ENCODE measurements at regions not wholly inside any gene's neighbourhood (a gene's known extent, or its start where the extent isn't known, plus 50 kb on each side); places are given as distances from the start of the nearest gene placed in this dataset.

GRCh38 chr13:65613004-65613403 lies 1617.1 kb downstream of the PCDH9 start:
- intact Hi-C loops (cut with micrococcal nuclease; ENCODE audit: unreplicated experiment): no loop called here
- in situ Hi-C loops (cut with MboI): no loop called here
- no peak for DNase-seq (ENCODE audit: low read depth, low spot score)
- no peak for FAIRE-seq
- 0% methylated on average over 2 of the region's 2 CpGs for WGBS (ENCODE audit: insufficient coverage, insufficient replicate concordance, low lambda C conversion rate, missing lambda C conversion rate)
- H4K20me1 ChIP-seq (ENCODE audit: control insufficient read depth, insufficient read depth): no peaks in the 10 kb centered on the region
- H3K36me3 ChIP-seq (ENCODE audit: control insufficient read depth in 2 of 2, insufficient read depth in 2 of 2, low read length in 1 of 2): no peaks in the 10 kb centered on the region
- no peak overlapping the region for H3K4me3 ChIP-seq
- ChIA-PET SMC1A (ENCODE audit: uncharacterized antibody, unreplicated experiment) (interaction anchor here (1.1 to 1.3 kb wide), 2 partner anchors 8 to 17 kb away, joined by 3 to 4 read pairs; no protein-coding TSS in a partner anchor), CTCF (interaction anchor here (0.6 kb wide), 1 partner anchor 29 kb away, joined by 3 read pairs; no protein-coding TSS in a partner anchor), RAD21 (ENCODE audit: unreplicated experiment) (no interaction called here), POLR2A (no interaction called here)
- H2AFZ ChIP-seq (ENCODE audit: control insufficient read depth, low read depth, low read length): no peak overlapping the region
- no peaks in the 10 kb centered on the region for H3K9me3 ChIP-seq (replicated peaks; ENCODE audit: control insufficient read depth, insufficient read depth, low read length)
- no peak overlapping the region for H3K27ac ChIP-seq (ENCODE audit: control insufficient read depth, insufficient read depth)
- H3K9ac ChIP-seq (ENCODE audit: control insufficient read depth, insufficient read depth, low read length): no peak overlapping the region
- ATAC-seq: no peak
- H3K27me3 ChIP-seq (replicated peaks in 1 of 2; ENCODE audit: control insufficient read depth in 2 of 2, insufficient read depth in 2 of 2, low read length in 1 of 2): no peaks in the 10 kb centered on the region
- no peaks in the 10 kb centered on the region for H3K4me1 ChIP-seq (ENCODE audit: control insufficient read depth, insufficient read depth, low read length)
- no peak for TF ChIP-seq MTA2 (IDR thresholded peaks at IDR 0.05; ENCODE audit: low read depth)
- TF ChIP-seq CTCF (IDR thresholded peaks at IDR 0.05 in 2 of 3, conservative IDR thresholded peaks at IDR 0.05 in 1 of 3; ENCODE audit: control insufficient read depth in 2 of 3, extremely low read depth in 1 of 3, insufficient read depth in 1 of 3, low read depth in 3 of 3, low read length in 3 of 3): peak in 2 of 3 experiments; percentile 12 to 29; a peak in 2 of 6 replicates
- BruUV-seq (replicated peaks): no TSS peak
- no peak overlapping the region for H3K4me2 ChIP-seq (ENCODE audit: control insufficient read depth, insufficient read depth)
- no peaks in the 10 kb centered on the region for H3K79me2 ChIP-seq (ENCODE audit: control insufficient read depth, insufficient read depth, low read length)

- Histone ChIP-seq H3K4me2 (ENCODE audit: control insufficient read depth, insufficient read depth) (no peak overlapping the region), H3K27me3 (replicated peaks in 1 of 2; ENCODE audit: control insufficient read depth in 2 of 2, insufficient read depth in 2 of 2, low read length in 1 of 2) (no peaks in the 10 kb centered on the region), H3K27ac (ENCODE audit: control insufficient read depth, insufficient read depth) (no peak overlapping the region), H3K9me3 (replicated peaks; ENCODE audit: control insufficient read depth, insufficient read depth, low read length) (no peaks in the 10 kb centered on the region), H3K4me1 (ENCODE audit: control insufficient read depth, insufficient read depth, low read length) (no peaks in the 10 kb centered on the region), H3K36me3 (ENCODE audit: control insufficient read depth in 2 of 2, insufficient read depth in 2 of 2, low read length in 1 of 2) (no peaks in the 10 kb centered on the region), H2AFZ (ENCODE audit: control insufficient read depth, low read depth, low read length) (no peak overlapping the region), H3K9ac (ENCODE audit: control insufficient read depth, insufficient read depth, low read length) (no peak overlapping the region), H3K79me2 (ENCODE audit: control insufficient read depth, insufficient read depth, low read length) (no peaks in the 10 kb centered on the region), H3K4me3 (no peak overlapping the region), H4K20me1 (ENCODE audit: control insufficient read depth, insufficient read depth) (no peaks in the 10 kb centered on the region)
- intact Hi-C loops (cut with micrococcal nuclease; ENCODE audit: unreplicated experiment): no loop called here
- in situ Hi-C loops (cut with MboI): no loop called here
- CTCF ChIA-PET: no interaction called here
- RAD21 ChIA-PET (ENCODE audit: unreplicated experiment): no interaction called here
- DNase-seq (ENCODE audit: low read depth, low spot score) (no peak), FAIRE-seq (no peak), ATAC-seq (no peak)
- 63% methylated on average over 2 of the region's 2 CpGs for WGBS (ENCODE audit: insufficient coverage, insufficient replicate concordance, low lambda C conversion rate, missing lambda C conversion rate)
- SMC1A ChIA-PET (ENCODE audit: uncharacterized antibody, unreplicated experiment): no interaction called here
- POLR2A ChIA-PET: no interaction called here
- no TSS peak for BruUV-seq (replicated peaks)
- TF ChIP-seq SMARCA5 (IDR thresholded peaks at IDR 0.05): no peak
- TF ChIP-seq REST (IDR thresholded peaks at IDR 0.05; ENCODE audit: low read depth, low read length): no peak
- no peak for TF ChIP-seq TARDBP (IDR thresholded peaks at IDR 0.05; ENCODE audit: borderline replicate concordance)
- no peak for TF ChIP-seq BACH1 (IDR thresholded peaks at IDR 0.05; ENCODE audit: borderline replicate concordance)
- no peak for TF ChIP-seq EGR1 (IDR thresholded peaks at IDR 0.05; ENCODE audit: borderline replicate concordance in 1 of 2, low read depth in 2 of 2, low read length in 2 of 2)
- no peak for TF ChIP-seq SMC3 (IDR thresholded peaks at IDR 0.05; ENCODE audit: borderline replicate concordance, low read length)
- TF ChIP-seq SIX5 (IDR thresholded peaks at IDR 0.05; ENCODE audit: low read depth, low read length, severe bottlenecking): no peak
- TF ChIP-seq RELA (IDR thresholded peaks at IDR 0.05; ENCODE audit: borderline replicate concordance, partially characterized antibody): no peak
- no peak for TF ChIP-seq NR2C1 (IDR thresholded peaks at IDR 0.05)
- TF ChIP-seq CBX5 (IDR thresholded peaks at IDR 0.05; ENCODE audit: low read depth): no peak
- TF ChIP-seq SREBF1 (IDR thresholded peaks at IDR 0.05; ENCODE audit: low read length): no peak
- TF ChIP-seq FOXK2 (IDR thresholded peaks at IDR 0.05): no peak
- TF ChIP-seq MXI1 (IDR thresholded peaks at IDR 0.05; ENCODE audit: low read depth, low read length): no peak
Measured at GRCh38 chr13:65609350-65609749, 1620.8 kb downstream of the PCDH9 start.
